C4-2B (cell line): ENCODE measurements at regions not wholly inside any gene's neighbourhood (a gene's known extent, or its start where the extent isn't known, plus 50 kb on each side); places are given as distances from the start of the nearest gene placed in this dataset.

Source experiments
- ZFX ChIP-seq: fragments of 450-650 bp; IDR thresholded peaks from 2 replicates; pipeline ENCODE4 v1.6.1; 2017
- TF ChIP-seq, protein P1 (sequence below): fragments of 450-650 bp; conservative IDR thresholded peaks from 2 replicates; pipeline ENCODE4 v1.5.1; 2017; ENCODE audit warnings: mild to moderate bottlenecking

DNA sequence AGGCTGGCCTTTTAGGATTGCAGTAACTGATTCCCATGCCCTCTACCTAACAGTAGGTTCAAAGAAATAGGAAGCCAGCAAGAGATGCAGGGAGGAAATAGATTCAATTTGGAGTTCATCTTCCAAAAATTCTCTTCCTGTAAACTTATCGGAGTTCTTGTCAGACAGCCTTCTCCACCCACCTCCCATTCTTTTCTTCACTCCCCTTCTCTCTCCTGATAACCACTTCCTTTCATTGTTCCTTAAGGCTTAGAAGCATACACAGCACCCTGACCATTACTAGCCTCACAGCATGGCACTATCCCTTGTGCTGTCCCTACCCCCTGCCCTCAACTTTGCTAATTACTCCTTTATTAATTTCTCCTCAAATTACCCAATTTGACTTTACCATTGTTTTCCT, 130.4 kb upstream of the ADAMTS9 start:
- TF ChIP-seq, protein P1, sequence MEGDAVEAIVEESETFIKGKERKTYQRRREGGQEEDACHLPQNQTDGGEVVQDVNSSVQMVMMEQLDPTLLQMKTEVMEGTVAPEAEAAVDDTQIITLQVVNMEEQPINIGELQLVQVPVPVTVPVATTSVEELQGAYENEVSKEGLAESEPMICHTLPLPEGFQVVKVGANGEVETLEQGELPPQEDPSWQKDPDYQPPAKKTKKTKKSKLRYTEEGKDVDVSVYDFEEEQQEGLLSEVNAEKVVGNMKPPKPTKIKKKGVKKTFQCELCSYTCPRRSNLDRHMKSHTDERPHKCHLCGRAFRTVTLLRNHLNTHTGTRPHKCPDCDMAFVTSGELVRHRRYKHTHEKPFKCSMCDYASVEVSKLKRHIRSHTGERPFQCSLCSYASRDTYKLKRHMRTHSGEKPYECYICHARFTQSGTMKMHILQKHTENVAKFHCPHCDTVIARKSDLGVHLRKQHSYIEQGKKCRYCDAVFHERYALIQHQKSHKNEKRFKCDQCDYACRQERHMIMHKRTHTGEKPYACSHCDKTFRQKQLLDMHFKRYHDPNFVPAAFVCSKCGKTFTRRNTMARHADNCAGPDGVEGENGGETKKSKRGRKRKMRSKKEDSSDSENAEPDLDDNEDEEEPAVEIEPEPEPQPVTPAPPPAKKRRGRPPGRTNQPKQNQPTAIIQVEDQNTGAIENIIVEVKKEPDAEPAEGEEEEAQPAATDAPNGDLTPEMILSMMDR = no peak
- TF ChIP-seq ZFX = no peak
